ENCODE measurements at regions not wholly inside any gene's neighbourhood (a gene's known extent, or its start where the extent isn't known, plus 50 kb on each side); places are given as distances from the start of the nearest gene placed in this dataset.

DNA sequence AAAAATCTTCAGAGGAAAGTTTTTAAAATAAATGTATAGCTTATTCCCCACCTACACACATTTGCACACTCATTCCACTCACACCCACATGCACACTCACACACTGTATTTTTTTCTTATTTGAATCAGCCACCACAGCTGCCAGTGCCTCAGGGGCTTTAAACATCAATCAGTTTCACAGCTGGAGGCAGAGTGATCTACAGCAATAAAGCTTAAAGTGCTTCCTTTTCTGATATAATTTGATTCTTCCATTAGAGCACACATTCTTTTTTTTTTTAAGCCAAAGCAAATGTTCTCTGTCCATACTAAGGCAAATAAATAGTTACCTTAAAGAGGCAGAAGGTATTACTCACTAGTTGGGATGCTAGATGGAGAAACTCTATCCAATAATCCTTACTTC, 498.8 kb upstream of the POU3F2 start:
- TF ChIP-seq, protein P1, sequence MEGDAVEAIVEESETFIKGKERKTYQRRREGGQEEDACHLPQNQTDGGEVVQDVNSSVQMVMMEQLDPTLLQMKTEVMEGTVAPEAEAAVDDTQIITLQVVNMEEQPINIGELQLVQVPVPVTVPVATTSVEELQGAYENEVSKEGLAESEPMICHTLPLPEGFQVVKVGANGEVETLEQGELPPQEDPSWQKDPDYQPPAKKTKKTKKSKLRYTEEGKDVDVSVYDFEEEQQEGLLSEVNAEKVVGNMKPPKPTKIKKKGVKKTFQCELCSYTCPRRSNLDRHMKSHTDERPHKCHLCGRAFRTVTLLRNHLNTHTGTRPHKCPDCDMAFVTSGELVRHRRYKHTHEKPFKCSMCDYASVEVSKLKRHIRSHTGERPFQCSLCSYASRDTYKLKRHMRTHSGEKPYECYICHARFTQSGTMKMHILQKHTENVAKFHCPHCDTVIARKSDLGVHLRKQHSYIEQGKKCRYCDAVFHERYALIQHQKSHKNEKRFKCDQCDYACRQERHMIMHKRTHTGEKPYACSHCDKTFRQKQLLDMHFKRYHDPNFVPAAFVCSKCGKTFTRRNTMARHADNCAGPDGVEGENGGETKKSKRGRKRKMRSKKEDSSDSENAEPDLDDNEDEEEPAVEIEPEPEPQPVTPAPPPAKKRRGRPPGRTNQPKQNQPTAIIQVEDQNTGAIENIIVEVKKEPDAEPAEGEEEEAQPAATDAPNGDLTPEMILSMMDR (IDR thresholded peaks at IDR 0.05), result no peak
- TF ChIP-seq POLR2A (IDR thresholded peaks at IDR 0.05), result no peak

Measured in testis (tissue), 2 donors.